Ishikawa (cell line): ENCODE measurements at regions not wholly inside any gene's neighbourhood (a gene's known extent, or its start where the extent isn't known, plus 50 kb on each side); places are given as distances from the start of the nearest gene placed in this dataset.

Experiments used
- CEBPB ChIP-seq: IDR thresholded peaks from 2 replicates; pipeline ENCODE4 v1.6.1; 2012
- CREB1 ChIP-seq: IDR thresholded peaks from 2 replicates; pipeline ENCODE4 v1.6.1; 2012; ENCODE audit warnings: low read depth
- EGR1 ChIP-seq: IDR thresholded peaks from 2 replicates; pipeline ENCODE4 v1.6.1; 2012
- EP300 ChIP-seq: IDR thresholded peaks from 2 replicates; pipeline ENCODE4 v1.6.1; 2012; ENCODE audit warnings: borderline replicate concordance
- FOXM1 ChIP-seq: IDR thresholded peaks from 2 replicates; pipeline ENCODE4 v1.6.1; 2012; ENCODE audit warnings: low read depth, borderline replicate concordance
- MAX ChIP-seq: IDR thresholded peaks from 2 replicates; pipeline ENCODE4 v1.6.1; 2012
- NFIC ChIP-seq: IDR thresholded peaks from 2 replicates; pipeline ENCODE4 v1.6.1; 2012
- RAD21 ChIP-seq: IDR thresholded peaks from 2 replicates; pipeline ENCODE4 v1.6.1; 2012; ENCODE audit warnings: low read depth
- REST ChIP-seq: IDR thresholded peaks from 2 replicates; pipeline ENCODE4 v1.6.1; 2012; ENCODE audit warnings: low read depth, mild to moderate bottlenecking
- TAF1 ChIP-seq: IDR thresholded peaks from 2 replicates; pipeline ENCODE4 v1.6.1; 2012; ENCODE audit warnings: low read depth, mild to moderate bottlenecking
- TCF12 ChIP-seq: IDR thresholded peaks from 2 replicates; pipeline ENCODE4 v1.6.1; 2012; ENCODE audit warnings: low read depth
- TEAD4 ChIP-seq: IDR thresholded peaks from 2 replicates; pipeline ENCODE4 v1.6.1; 2012
- USF1 ChIP-seq: IDR thresholded peaks from 2 replicates; pipeline ENCODE4 v1.6.1; 2012
- YY1 ChIP-seq: IDR thresholded peaks from 2 replicates; pipeline ENCODE4 v1.6.1; 2012; ENCODE audit warnings: low read depth
- ZBTB7A ChIP-seq: IDR thresholded peaks from 2 replicates; pipeline ENCODE4 v1.6.1; 2012; ENCODE audit warnings: low read depth

- TF ChIP-seq TEAD4 (no peak), EGR1 (no peak), CREB1 (no peak), NFIC (no peak), MAX (no peak), CEBPB (no peak), TAF1 (no peak), YY1 (no peak), EP300 (no peak), TCF12 (no peak), FOXM1 (no peak)
These were observed 145.9 kb downstream of the ZPLD1 start for GRCh38 chr3:102580760-102581159.

- TF ChIP-seq CREB1: no peak
- TF ChIP-seq CEBPB: no peak
- no peak for TF ChIP-seq RAD21
- TF ChIP-seq TEAD4: no peak
- no peak for TF ChIP-seq FOXM1
These were observed 151.7 kb downstream of the ZPLD1 start for GRCh38 chr3:102586485-102586884.

- no peak for TF ChIP-seq EP300
- no peak for TF ChIP-seq FOXM1
- TF ChIP-seq NFIC: no peak
- TF ChIP-seq EGR1: no peak
- TF ChIP-seq CREB1: no peak
- no peak for TF ChIP-seq YY1
- TF ChIP-seq CEBPB: no peak
- TF ChIP-seq TEAD4: no peak
- TF ChIP-seq USF1: no peak
These were observed 159.2 kb downstream of the ZPLD1 start for GRCh38 chr3:102593812-102594602.

- no peak for TF ChIP-seq MAX
- no peak for TF ChIP-seq YY1
- no peak for TF ChIP-seq CREB1
- TF ChIP-seq EGR1: no peak
- no peak for TF ChIP-seq TEAD4
- TF ChIP-seq TCF12: no peak
- TF ChIP-seq CEBPB: no peak
- no peak for TF ChIP-seq FOXM1
- TF ChIP-seq RAD21: no peak
- no peak for TF ChIP-seq ZBTB7A
- TF ChIP-seq EP300: no peak
- no peak for TF ChIP-seq TAF1
These were observed 160.2 kb downstream of the ZPLD1 start for GRCh38 chr3:102595057-102595456.

GRCh38 chr3:102599819-102600576 is 165.2 kb downstream of the ZPLD1 start:
- TF ChIP-seq ZBTB7A: no peak
- no peak for TF ChIP-seq REST
- no peak for TF ChIP-seq TEAD4
- TF ChIP-seq RAD21: no peak
- TF ChIP-seq YY1: no peak
- TF ChIP-seq EP300: no peak
- TF ChIP-seq TAF1: no peak
- no peak for TF ChIP-seq CREB1
- TF ChIP-seq TCF12: no peak
- no peak for TF ChIP-seq NFIC
- TF ChIP-seq FOXM1: no peak

- no peak for TF ChIP-seq EP300
- no peak for TF ChIP-seq USF1
- TF ChIP-seq REST: no peak
- no peak for TF ChIP-seq ZBTB7A
- no peak for TF ChIP-seq MAX
- TF ChIP-seq YY1: no peak
- no peak for TF ChIP-seq FOXM1
- TF ChIP-seq CEBPB: no peak
- TF ChIP-seq EGR1: no peak
- TF ChIP-seq TEAD4: no peak
- TF ChIP-seq TAF1: no peak
- no peak for TF ChIP-seq RAD21
- TF ChIP-seq TCF12: no peak
- TF ChIP-seq NFIC: no peak
These were observed 170.3 kb downstream of the ZPLD1 start for GRCh38 chr3:102605153-102605552.
